Stimulated activated CD4-positive, alpha-beta T cell treated with anti-CD3 and anti-CD28 coated beads, Interleukin-12 subunit alpha, Interleukin-12 subunit beta, amount 100 ng/mL, for 4 hours (primary cell): ENCODE measurements at regions not wholly inside any gene's neighbourhood (a gene's known extent, or its start where the extent isn't known, plus 50 kb on each side); places are given as distances from the start of the nearest gene placed in this dataset.

Source experiments
- DNase-seq: peaks from one replicate; pipeline ENCODE4 v3.0.0-alpha.2; 2020

- no peak for DNase-seq
These were observed 100.3 kb upstream of the DPYD start for GRCh38 chr1:98021126-98021525.

GRCh38 chr1:98019747-98020146, 98.9 kb upstream of the DPYD start:
- DNase-seq, result no peak

GRCh38 chr1:98018074-98018473, 97.2 kb upstream of the DPYD start:
- DNase-seq, result no peak

GRCh38 chr1:98017184-98017583, 96.3 kb upstream of the DPYD start:
- DNase-seq, result no peak

GRCh38 chr1:98008373-98008772, 87.5 kb upstream of the DPYD start:
- no peak for DNase-seq

GRCh38 chr1:98005326-98006010, 84.6 kb upstream of the DPYD start:
- no peak for DNase-seq

GRCh38 chr1:98003442-98003841, 82.6 kb upstream of the DPYD start:
- DNase-seq, result no peak

- DNase-seq, result no peak
These were observed 81.5 kb upstream of the DPYD start for GRCh38 chr1:98002288-98002687.

- no peak for DNase-seq
These were observed 80.9 kb upstream of the DPYD start for GRCh38 chr1:98001764-98002163.

GRCh38 chr1:97999320-97999719, 78.5 kb upstream of the DPYD start:
- no peak for DNase-seq

- DNase-seq, result no peak
These were observed 76.0 kb upstream of the DPYD start for GRCh38 chr1:97996880-97997279.

GRCh38 chr1:97989094-97989680, 68.4 kb upstream of the DPYD start:
- DNase-seq, result no peak

- no peak for DNase-seq
These were observed 65.5 kb upstream of the DPYD start for GRCh38 chr1:97986041-97987005.

GRCh38 chr1:97983126-97983525, 62.3 kb upstream of the DPYD start:
- DNase-seq, result no peak

GRCh38 chr1:97980530-97980929, 59.7 kb upstream of the DPYD start:
- no peak for DNase-seq

GRCh38 chr1:97976801-97977200, 56.0 kb upstream of the DPYD start:
- DNase-seq, result no peak
